ENCODE measurements at regions not wholly inside any gene's neighbourhood (a gene's known extent, or its start where the extent isn't known, plus 50 kb on each side); places are given as distances from the start of the nearest gene placed in this dataset.

DNA sequence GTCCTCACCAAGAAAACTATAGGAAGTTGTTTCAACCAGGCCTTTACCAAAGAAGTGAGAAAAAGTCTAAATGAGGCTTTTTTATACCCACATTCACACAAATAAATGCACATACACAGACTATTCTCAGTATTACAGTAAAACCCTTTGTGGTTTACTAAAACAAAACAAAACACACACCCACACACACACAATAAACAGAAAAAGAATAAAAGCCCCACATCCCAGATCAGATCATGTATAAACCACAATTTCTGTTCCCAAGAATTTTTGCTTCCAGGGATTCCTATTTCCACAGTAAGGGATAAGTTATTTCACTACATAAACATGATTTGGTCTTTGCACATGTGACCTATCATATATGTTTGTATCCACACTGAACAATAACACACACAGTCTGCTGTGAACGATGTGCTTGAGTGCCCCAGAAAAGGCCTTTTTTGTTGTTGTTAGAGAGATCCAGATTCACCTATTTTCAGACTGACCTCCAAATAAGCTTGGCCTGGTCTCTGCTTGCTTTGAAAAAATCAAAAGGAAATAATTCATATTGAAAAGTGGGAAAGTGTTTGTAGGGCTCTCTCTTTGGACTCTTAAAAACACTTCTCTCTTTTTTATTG lies 283.4 kb upstream of the ATP11B start:
- Histone ChIP-seq H3K4me1 (ENCODE audit: control insufficient read depth in 5 of 5, insufficient read depth in 5 of 5, low read length in 5 of 5) (peaks cover 0 to 5% (median 0%) of the 10 kb centered on the region in 5 donors), H3K36me3 (ENCODE audit: control insufficient read depth in 4 of 4, insufficient read depth in 4 of 4, low read length in 4 of 4) (no peaks in the 10 kb centered on the region), H3K27ac (ENCODE audit: low read depth in 1 of 2, low read length in 1 of 2) (no peak overlapping the region), H3K27me3 (ENCODE audit: control insufficient read depth in 3 of 3, insufficient read depth in 3 of 3, low read length in 2 of 3) (no peaks in the 10 kb centered on the region), H3K9ac (ENCODE audit: insufficient read depth in 1 of 2, low read length in 2 of 2) (no peak overlapping the region), H3K9me3 (ENCODE audit: control insufficient read depth in 4 of 4, insufficient read depth in 3 of 4, low read length in 3 of 4) (no peaks in the 10 kb centered on the region), H3K4me3 (no peak overlapping the region)
- no peak for ATAC-seq (ENCODE audit: insufficient read depth, low FRiP score)
- 61 to 68% methylated on average over 1 of the region's 1 CpG for WGBS, 2 donors
- DNase-seq: no peak
- TF ChIP-seq, protein P1, sequence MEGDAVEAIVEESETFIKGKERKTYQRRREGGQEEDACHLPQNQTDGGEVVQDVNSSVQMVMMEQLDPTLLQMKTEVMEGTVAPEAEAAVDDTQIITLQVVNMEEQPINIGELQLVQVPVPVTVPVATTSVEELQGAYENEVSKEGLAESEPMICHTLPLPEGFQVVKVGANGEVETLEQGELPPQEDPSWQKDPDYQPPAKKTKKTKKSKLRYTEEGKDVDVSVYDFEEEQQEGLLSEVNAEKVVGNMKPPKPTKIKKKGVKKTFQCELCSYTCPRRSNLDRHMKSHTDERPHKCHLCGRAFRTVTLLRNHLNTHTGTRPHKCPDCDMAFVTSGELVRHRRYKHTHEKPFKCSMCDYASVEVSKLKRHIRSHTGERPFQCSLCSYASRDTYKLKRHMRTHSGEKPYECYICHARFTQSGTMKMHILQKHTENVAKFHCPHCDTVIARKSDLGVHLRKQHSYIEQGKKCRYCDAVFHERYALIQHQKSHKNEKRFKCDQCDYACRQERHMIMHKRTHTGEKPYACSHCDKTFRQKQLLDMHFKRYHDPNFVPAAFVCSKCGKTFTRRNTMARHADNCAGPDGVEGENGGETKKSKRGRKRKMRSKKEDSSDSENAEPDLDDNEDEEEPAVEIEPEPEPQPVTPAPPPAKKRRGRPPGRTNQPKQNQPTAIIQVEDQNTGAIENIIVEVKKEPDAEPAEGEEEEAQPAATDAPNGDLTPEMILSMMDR (IDR thresholded peaks at IDR 0.05; ENCODE audit: control extremely low read depth, extremely low read depth): no peak

DNA sequence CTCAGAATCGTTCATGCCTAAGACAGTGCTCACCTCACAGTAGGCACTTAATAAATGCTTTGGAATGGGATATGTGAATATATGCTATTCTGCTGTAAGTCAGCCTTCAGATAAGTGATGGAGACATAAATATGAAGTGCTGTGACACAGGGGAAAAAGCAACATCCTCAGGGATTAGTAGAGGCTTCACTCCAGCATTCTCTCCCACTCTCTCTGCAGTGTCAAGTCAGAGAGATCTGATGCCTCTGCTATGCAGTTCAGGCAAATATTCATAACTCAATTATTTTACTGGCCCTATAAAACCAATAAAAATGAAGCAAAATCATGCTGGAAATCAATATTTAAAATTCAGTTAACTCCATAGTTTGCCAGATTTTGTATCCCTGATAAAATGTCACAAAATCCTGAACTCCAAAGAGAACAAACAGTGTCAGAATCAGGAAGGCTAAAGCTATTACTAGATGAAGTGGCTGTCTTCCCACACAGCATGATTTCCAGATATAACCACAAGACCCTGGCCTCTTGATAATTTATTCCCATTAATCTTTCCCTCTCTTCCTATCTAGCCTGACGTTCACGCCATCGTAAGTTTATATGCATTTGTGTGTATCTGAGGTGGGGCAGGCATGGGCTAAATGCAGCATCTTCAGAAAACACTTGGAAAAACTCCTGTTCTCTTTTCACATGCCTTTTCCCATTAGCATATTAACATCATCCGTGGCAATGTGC lies 278.9 kb upstream of the ATP11B start:
- DNase-seq (no peak), ATAC-seq (ENCODE audit: insufficient read depth, low FRiP score) (no peak)
- Histone ChIP-seq H3K27ac (ENCODE audit: low read depth in 1 of 2, low read length in 1 of 2) (no peak overlapping the region), H3K4me3 (no peak overlapping the region), H3K27me3 (ENCODE audit: control insufficient read depth in 3 of 3, insufficient read depth in 3 of 3, low read length in 2 of 3) (no peaks in the 10 kb centered on the region), H3K9ac (ENCODE audit: insufficient read depth in 1 of 2, low read length in 2 of 2) (no peak overlapping the region), H3K4me1 (ENCODE audit: control insufficient read depth in 5 of 5, insufficient read depth in 5 of 5, low read length in 5 of 5) (no peaks in the 10 kb centered on the region), H3K9me3 (ENCODE audit: control insufficient read depth in 4 of 4, insufficient read depth in 3 of 4, low read length in 3 of 4) (no peaks in the 10 kb centered on the region), H3K36me3 (ENCODE audit: control insufficient read depth in 4 of 4, insufficient read depth in 4 of 4, low read length in 4 of 4) (no peaks in the 10 kb centered on the region)
- WGBS, 2 donors: 80 to 83% methylated on average over 5 of the region's 5 CpGs
- TF ChIP-seq, protein P1 (IDR thresholded peaks at IDR 0.05; ENCODE audit: control extremely low read depth, extremely low read depth): no peak

DNA sequence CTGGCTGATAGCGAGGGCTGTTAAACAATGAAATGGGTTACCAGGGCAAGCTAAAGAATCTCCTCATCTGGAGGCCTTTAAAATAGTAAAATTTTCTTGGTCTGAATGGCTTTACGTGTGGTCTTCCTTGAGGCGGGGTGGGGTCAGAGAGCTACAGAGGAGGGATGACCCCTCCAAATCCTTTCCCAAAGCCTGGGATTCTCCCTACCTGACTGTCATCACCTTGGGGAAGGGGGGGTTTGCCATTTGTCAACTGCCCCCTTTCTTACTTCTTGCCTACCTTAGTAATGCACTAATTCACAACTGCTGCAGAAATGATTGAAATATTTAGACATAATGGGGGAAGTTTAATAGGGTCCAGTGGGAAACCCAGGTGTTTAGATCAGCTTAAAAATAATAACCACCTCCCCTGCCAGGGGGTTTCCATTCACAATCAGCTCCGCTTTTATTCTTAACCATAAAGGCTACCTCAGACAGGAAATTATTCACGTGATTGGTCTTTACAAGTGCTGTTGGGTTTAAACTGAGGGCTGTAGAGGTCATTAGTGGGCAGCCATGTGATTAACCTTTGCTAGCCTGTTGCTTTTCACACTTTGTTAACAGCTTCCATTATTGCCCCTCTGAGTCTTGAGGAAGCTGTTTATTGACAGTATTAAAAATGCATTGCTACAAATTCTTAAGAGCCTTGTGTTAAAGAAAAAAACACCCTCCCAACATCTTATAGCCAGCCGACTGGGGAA lies 276.5 kb upstream of the ATP11B start:
- DNase-seq (no peak), ATAC-seq (ENCODE audit: insufficient read depth, low FRiP score) (no peak)
- TF ChIP-seq, protein P1 (IDR thresholded peaks at IDR 0.05; ENCODE audit: control extremely low read depth, extremely low read depth): no peak
- no peaks in the 10 kb centered on the region for H3K4me1 ChIP-seq (ENCODE audit: control insufficient read depth in 5 of 5, insufficient read depth in 5 of 5, low read length in 5 of 5)
- no peaks in the 10 kb centered on the region for H3K27me3 ChIP-seq (ENCODE audit: control insufficient read depth in 3 of 3, insufficient read depth in 3 of 3, low read length in 2 of 3)
- no peaks in the 10 kb centered on the region for H3K36me3 ChIP-seq (ENCODE audit: control insufficient read depth in 4 of 4, insufficient read depth in 4 of 4, low read length in 4 of 4)
- no peak overlapping the region for H3K4me3 ChIP-seq
- H3K27ac ChIP-seq (ENCODE audit: low read depth in 1 of 2, low read length in 1 of 2): no peak overlapping the region
- 81 to 83% methylated on average over 6 of the region's 6 CpGs for WGBS, 2 donors
- no peaks in the 10 kb centered on the region for H3K9me3 ChIP-seq (ENCODE audit: control insufficient read depth in 4 of 4, insufficient read depth in 3 of 4, low read length in 3 of 4)
- no peak overlapping the region for H3K9ac ChIP-seq (ENCODE audit: insufficient read depth in 1 of 2, low read length in 2 of 2)
